ENCODE measurements at regions not wholly inside any gene's neighbourhood (a gene's known extent, or its start where the extent isn't known, plus 50 kb on each side); places are given as distances from the start of the nearest gene placed in this dataset.

- Histone ChIP-seq H3K9me3 (ENCODE audit: control insufficient read depth, low read depth, low read length) (no peaks in the 10 kb centered on the region), H3K36me3 (ENCODE audit: control insufficient read depth, insufficient read depth, low read length) (no peaks in the 10 kb centered on the region), H3K4me3 (ENCODE audit: low read length) (no peak overlapping the region), H3K27ac (ENCODE audit: low read length) (no peak overlapping the region), H3K27me3 (ENCODE audit: control insufficient read depth, insufficient read depth, low read length) (no peaks in the 10 kb centered on the region), H3K4me1 (ENCODE audit: control insufficient read depth, insufficient read depth, low read length) (no peaks in the 10 kb centered on the region)
- 93% methylated on average over 3 of the region's 7 CpGs for WGBS (ENCODE audit: insufficient coverage, low lambda C conversion rate)
- no peak for DNase-seq
Measured at GRCh38 chr15:93523481-93523880, 434.5 kb upstream of the RGMA start.

- Histone ChIP-seq H3K36me3 (ENCODE audit: control insufficient read depth, insufficient read depth, low read length) (no peaks in the 10 kb centered on the region), H3K27ac (ENCODE audit: low read length) (no peak overlapping the region), H3K9me3 (ENCODE audit: control insufficient read depth, low read depth, low read length) (no peaks in the 10 kb centered on the region), H3K4me3 (ENCODE audit: low read length) (no peak overlapping the region), H3K27me3 (ENCODE audit: control insufficient read depth, insufficient read depth, low read length) (no peaks in the 10 kb centered on the region), H3K4me1 (ENCODE audit: control insufficient read depth, insufficient read depth, low read length) (no peaks in the 10 kb centered on the region)
- 100% methylated on average over 1 of the region's 4 CpGs for WGBS (ENCODE audit: insufficient coverage, low lambda C conversion rate)
- no peak for DNase-seq
Measured at GRCh38 chr15:93520206-93520605, 431.2 kb upstream of the RGMA start.

- no peaks in the 10 kb centered on the region for H3K4me1 ChIP-seq (ENCODE audit: control insufficient read depth, insufficient read depth, low read length)
- H3K9me3 ChIP-seq (ENCODE audit: control insufficient read depth, low read depth, low read length), result no peaks in the 10 kb centered on the region
- H3K27ac ChIP-seq (ENCODE audit: low read length), result no peak overlapping the region
- H3K27me3 ChIP-seq (ENCODE audit: control insufficient read depth, insufficient read depth, low read length), result no peaks in the 10 kb centered on the region
- no peak for DNase-seq
- 21% methylated on average over 2 of the region's 3 CpGs for WGBS (ENCODE audit: insufficient coverage, low lambda C conversion rate)
- no peak overlapping the region for H3K4me3 ChIP-seq (ENCODE audit: low read length)
- H3K36me3 ChIP-seq (ENCODE audit: control insufficient read depth, insufficient read depth, low read length), result no peaks in the 10 kb centered on the region
Measured at GRCh38 chr15:93519599-93519998, 430.6 kb upstream of the RGMA start.

GRCh38 chr15:93517176-93517575 lies 428.2 kb upstream of the RGMA start:
- Histone ChIP-seq H3K27ac (ENCODE audit: low read length) (no peak overlapping the region), H3K9me3 (ENCODE audit: control insufficient read depth, low read depth, low read length) (no peaks in the 10 kb centered on the region), H3K4me1 (ENCODE audit: control insufficient read depth, insufficient read depth, low read length) (no peaks in the 10 kb centered on the region), H3K27me3 (ENCODE audit: control insufficient read depth, insufficient read depth, low read length) (no peaks in the 10 kb centered on the region), H3K36me3 (ENCODE audit: control insufficient read depth, insufficient read depth, low read length) (no peaks in the 10 kb centered on the region), H3K4me3 (ENCODE audit: low read length) (no peak overlapping the region)
- DNase-seq, result no peak
- no CpG with 5 or more reads among the region's 3 CpGs for WGBS (ENCODE audit: insufficient coverage, low lambda C conversion rate)

- no peak overlapping the region for H3K4me3 ChIP-seq (ENCODE audit: low read length)
- H3K36me3 ChIP-seq (ENCODE audit: control insufficient read depth, insufficient read depth, low read length), result no peaks in the 10 kb centered on the region
- DNase-seq, result no peak
- WGBS (ENCODE audit: insufficient coverage, low lambda C conversion rate), result 57% methylated on average over 1 of the region's 5 CpGs
- H3K27ac ChIP-seq (ENCODE audit: low read length), result no peak overlapping the region
- H3K27me3 ChIP-seq (ENCODE audit: control insufficient read depth, insufficient read depth, low read length), result no peaks in the 10 kb centered on the region
- no peaks in the 10 kb centered on the region for H3K9me3 ChIP-seq (ENCODE audit: control insufficient read depth, low read depth, low read length)
- no peaks in the 10 kb centered on the region for H3K4me1 ChIP-seq (ENCODE audit: control insufficient read depth, insufficient read depth, low read length)
Measured at GRCh38 chr15:93515256-93516051, 426.4 kb upstream of the RGMA start.

- Histone ChIP-seq H3K4me1 (ENCODE audit: control insufficient read depth, insufficient read depth, low read length) (no peaks in the 10 kb centered on the region), H3K27me3 (ENCODE audit: control insufficient read depth, insufficient read depth, low read length) (no peaks in the 10 kb centered on the region), H3K36me3 (ENCODE audit: control insufficient read depth, insufficient read depth, low read length) (no peaks in the 10 kb centered on the region), H3K27ac (ENCODE audit: low read length) (no peak overlapping the region), H3K4me3 (ENCODE audit: low read length) (no peak overlapping the region), H3K9me3 (ENCODE audit: control insufficient read depth, low read depth, low read length) (no peaks in the 10 kb centered on the region)
- WGBS (ENCODE audit: insufficient coverage, low lambda C conversion rate), result no CpG with 5 or more reads among the region's 11 CpGs
- DNase-seq, result no peak
Measured at GRCh38 chr15:93506646-93507045, 417.6 kb upstream of the RGMA start.

GRCh38 chr15:93505506-93505905 lies 416.5 kb upstream of the RGMA start:
- Histone ChIP-seq H3K36me3 (ENCODE audit: control insufficient read depth, insufficient read depth, low read length) (no peaks in the 10 kb centered on the region), H3K27ac (ENCODE audit: low read length) (no peak overlapping the region)
- WGBS (ENCODE audit: insufficient coverage, low lambda C conversion rate), result no CpG with 5 or more reads among the region's 16 CpGs

GRCh38 chr15:93501946-93502345 lies 412.9 kb upstream of the RGMA start:
- H3K4me1 ChIP-seq (ENCODE audit: control insufficient read depth, insufficient read depth, low read length), result no peaks in the 10 kb centered on the region
- H3K27me3 ChIP-seq (ENCODE audit: control insufficient read depth, insufficient read depth, low read length), result no peaks in the 10 kb centered on the region
- H3K9me3 ChIP-seq (ENCODE audit: control insufficient read depth, low read depth, low read length), result no peaks in the 10 kb centered on the region
- DNase-seq, result no peak
- WGBS (ENCODE audit: insufficient coverage, low lambda C conversion rate), result no CpG with 5 or more reads among the region's 2 CpGs
- no peaks in the 10 kb centered on the region for H3K36me3 ChIP-seq (ENCODE audit: control insufficient read depth, insufficient read depth, low read length)
- no peak overlapping the region for H3K4me3 ChIP-seq (ENCODE audit: low read length)
- no peak overlapping the region for H3K27ac ChIP-seq (ENCODE audit: low read length)

More at GRCh38 chr15:93505506-93505905, 416.5 kb upstream of the RGMA start:
- H3K4me3 ChIP-seq (ENCODE audit: low read length), result no peak overlapping the region
- no peaks in the 10 kb centered on the region for H3K27me3 ChIP-seq (ENCODE audit: control insufficient read depth, insufficient read depth, low read length)
- H3K4me1 ChIP-seq (ENCODE audit: control insufficient read depth, insufficient read depth, low read length), result no peaks in the 10 kb centered on the region
- no peaks in the 10 kb centered on the region for H3K9me3 ChIP-seq (ENCODE audit: control insufficient read depth, low read depth, low read length)
- no peak for DNase-seq

- WGBS (ENCODE audit: insufficient coverage, low lambda C conversion rate), result no CpG with 5 or more reads among the region's 2 CpGs
- Histone ChIP-seq H3K9me3 (ENCODE audit: control insufficient read depth, low read depth, low read length) (no peaks in the 10 kb centered on the region), H3K27me3 (ENCODE audit: control insufficient read depth, insufficient read depth, low read length) (no peaks in the 10 kb centered on the region), H3K4me3 (ENCODE audit: low read length) (no peak overlapping the region), H3K27ac (ENCODE audit: low read length) (no peak overlapping the region), H3K4me1 (ENCODE audit: control insufficient read depth, insufficient read depth, low read length) (no peaks in the 10 kb centered on the region), H3K36me3 (ENCODE audit: control insufficient read depth, insufficient read depth, low read length) (no peaks in the 10 kb centered on the region)
- DNase-seq, result no peak
Measured at GRCh38 chr15:93500155-93500554, 411.1 kb upstream of the RGMA start.

GRCh38 chr15:93497291-93497690 lies 408.3 kb upstream of the RGMA start:
- no peaks in the 10 kb centered on the region for H3K27me3 ChIP-seq (ENCODE audit: control insufficient read depth, insufficient read depth, low read length)
- H3K4me3 ChIP-seq (ENCODE audit: low read length), result no peak overlapping the region
- no peaks in the 10 kb centered on the region for H3K4me1 ChIP-seq (ENCODE audit: control insufficient read depth, insufficient read depth, low read length)
- no peaks in the 10 kb centered on the region for H3K36me3 ChIP-seq (ENCODE audit: control insufficient read depth, insufficient read depth, low read length)
- H3K27ac ChIP-seq (ENCODE audit: low read length), result no peak overlapping the region
- no peak for DNase-seq
- 100% methylated on average over 1 of the region's 2 CpGs for WGBS (ENCODE audit: insufficient coverage, low lambda C conversion rate)
- H3K9me3 ChIP-seq (ENCODE audit: control insufficient read depth, low read depth, low read length), result no peaks in the 10 kb centered on the region

- H3K27ac ChIP-seq (ENCODE audit: low read length), result no peak overlapping the region
- H3K27me3 ChIP-seq (ENCODE audit: control insufficient read depth, insufficient read depth, low read length), result no peaks in the 10 kb centered on the region
- no peaks in the 10 kb centered on the region for H3K4me1 ChIP-seq (ENCODE audit: control insufficient read depth, insufficient read depth, low read length)
- no peak overlapping the region for H3K4me3 ChIP-seq (ENCODE audit: low read length)
- no peaks in the 10 kb centered on the region for H3K36me3 ChIP-seq (ENCODE audit: control insufficient read depth, insufficient read depth, low read length)
- H3K9me3 ChIP-seq (ENCODE audit: control insufficient read depth, low read depth, low read length), result no peaks in the 10 kb centered on the region
- no peak for DNase-seq
- WGBS (ENCODE audit: insufficient coverage, low lambda C conversion rate), result 60% methylated on average over 1 of the region's 5 CpGs
Measured at GRCh38 chr15:93496888-93497287, 407.9 kb upstream of the RGMA start.
